Endothelial cell of umbilical vein (primary cell): ENCODE measurements at regions not wholly inside any gene's neighbourhood (a gene's known extent, or its start where the extent isn't known, plus 50 kb on each side); places are given as distances from the start of the nearest gene placed in this dataset.

ENCODE experiments used
- CTCF ChIP-seq, 2 donors: IDR thresholded peaks; 1 replicate in 1 of 2; 2 replicates in 1 of 2; pipeline ENCODE4 v1.5.1; 2011; ENCODE audit warnings: low read length in 2 of 2, mild to moderate bottlenecking in 2 of 2, moderate library complexity in 2 of 2, control low read depth in 1 of 2, inconsistent platforms in 1 of 2, low read depth in 1 of 2; ENCODE audit not compliant: insufficient read depth in 1 of 2; ENCODE audit errors: extremely low read depth in 1 of 2
- EZH2 ChIP-seq: IDR thresholded peaks from 2 replicates; pipeline ENCODE4 v1.6.1; 2012; ENCODE audit warnings: borderline replicate concordance, low read depth, mild to moderate bottlenecking, moderate library complexity, low read length, inconsistent platforms; ENCODE audit not compliant: severe bottlenecking

- no peak for TF ChIP-seq CTCF (IDR thresholded peaks at IDR 0.05; ENCODE audit: extremely low read depth in 1 of 2, insufficient read depth in 1 of 2, low read depth in 1 of 2, low read length in 2 of 2)
- no peak for TF ChIP-seq EZH2
Observed at GRCh38 chr7:55304018-55304762, 60.9 kb upstream of the LANCL2 start.
